ENCODE measurements at regions not wholly inside any gene's neighbourhood (a gene's known extent, or its start where the extent isn't known, plus 50 kb on each side); places are given as distances from the start of the nearest gene placed in this dataset.

DNA sequence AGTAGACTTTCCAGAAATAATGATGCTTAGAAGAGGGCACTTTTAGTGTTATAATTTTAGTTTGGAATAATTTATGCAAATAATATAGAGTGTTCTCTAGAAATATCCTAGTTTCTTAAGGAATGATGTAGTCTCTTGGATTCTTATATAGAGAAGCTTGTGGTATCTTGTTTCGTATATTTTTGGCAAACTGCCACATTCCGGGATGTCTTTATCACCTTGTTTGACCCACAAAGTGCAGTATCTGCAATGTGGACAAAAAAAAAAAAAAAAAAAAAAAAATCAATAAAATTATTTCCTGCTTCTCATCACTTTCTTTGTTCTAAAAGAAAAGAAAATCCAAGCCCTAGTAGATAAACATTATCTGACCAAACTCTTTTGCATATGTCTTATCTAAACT lies 1577.7 kb upstream of the TENM3 start:
- H3K4me2 ChIP-seq (ENCODE audit: insufficient read depth, low read length): no peak overlapping the region
- 0 out of 2 replicates have a peak overlapping the region, but pooled peaks have one; percentile 6 for H2AFZ ChIP-seq (ENCODE audit: low read depth, low read length)
- no peaks in the 10 kb centered on the region for H3K9me3 ChIP-seq (ENCODE audit: insufficient read depth, low read length, severe bottlenecking)
- H3K9ac ChIP-seq (ENCODE audit: low read depth, low read length): no peak overlapping the region
- H3K4me1 ChIP-seq (ENCODE audit: insufficient read depth, low read length): no peaks in the 10 kb centered on the region
- no peaks in the 10 kb centered on the region for H3K27me3 ChIP-seq (ENCODE audit: insufficient read depth, low read length, poor library complexity)
- no peak overlapping the region for H3K27ac ChIP-seq (ENCODE audit: low read length)
- no peak overlapping the region for H3K4me3 ChIP-seq (ENCODE audit: low read depth in 1 of 2, low read length in 2 of 2)
- H3K79me2 ChIP-seq (ENCODE audit: insufficient read depth, low read length): no peaks in the 10 kb centered on the region
- no peaks in the 10 kb centered on the region for H4K20me1 ChIP-seq (ENCODE audit: insufficient read depth, low read length)
- H3K36me3 ChIP-seq (ENCODE audit: insufficient read depth, low read length): no peaks in the 10 kb centered on the region
- DNase-seq (no peak), ATAC-seq (ENCODE audit: insufficient read depth, low read depth) (no peak)
- no peak for TF ChIP-seq CTCF (IDR thresholded peaks at IDR 0.05; ENCODE audit: borderline replicate concordance, extremely low read depth, low read length, poor library complexity, severe bottlenecking)
- TF ChIP-seq EZH2 (IDR thresholded peaks at IDR 0.05; ENCODE audit: borderline replicate concordance, low read depth, low read length, severe bottlenecking): no peak

DNA sequence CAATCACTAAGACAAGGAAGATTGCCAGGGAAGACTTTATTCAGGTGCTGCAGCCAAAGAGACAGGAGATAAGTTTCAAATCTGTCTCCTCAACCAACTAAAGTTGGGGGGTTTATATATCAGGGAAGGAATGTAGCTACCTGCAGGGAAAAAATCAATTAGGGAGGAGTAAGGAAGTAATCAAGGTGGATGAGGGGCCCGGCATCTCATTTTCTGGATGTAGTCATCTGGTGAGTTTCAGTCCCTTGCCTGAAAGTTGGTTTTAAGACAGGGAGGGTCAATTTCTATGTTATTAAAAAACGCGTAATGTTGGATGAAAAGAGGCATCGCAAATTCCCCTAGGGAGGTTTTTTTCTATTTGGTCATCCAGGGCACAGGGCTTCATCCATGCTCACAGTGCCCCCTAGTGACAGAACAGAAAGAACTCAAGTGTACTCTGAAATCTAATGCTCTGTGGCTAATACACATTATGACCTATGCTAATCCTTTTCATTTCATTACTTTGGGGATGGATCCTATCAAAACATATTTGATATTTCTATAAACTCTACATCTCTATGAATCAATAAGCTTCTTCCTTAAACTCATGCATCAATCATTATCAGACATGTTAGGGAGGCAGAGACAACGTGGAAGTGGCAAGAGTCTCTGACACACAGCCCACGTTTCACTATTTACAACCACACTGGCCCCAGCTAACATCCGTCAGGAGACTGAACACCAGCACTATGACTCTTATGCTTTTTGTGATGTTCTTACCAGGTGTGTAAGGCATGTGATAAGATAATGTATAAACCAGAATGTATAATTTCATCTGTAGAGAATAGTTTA lies 1577.0 kb upstream of the TENM3 start:
- peak; percentile 68 for TF ChIP-seq CTCF (IDR thresholded peaks at IDR 0.05; ENCODE audit: borderline replicate concordance, extremely low read depth, low read length, poor library complexity, severe bottlenecking)
- no peak for TF ChIP-seq EZH2 (IDR thresholded peaks at IDR 0.05; ENCODE audit: borderline replicate concordance, low read depth, low read length, severe bottlenecking)
- Histone ChIP-seq H3K4me2 (ENCODE audit: insufficient read depth, low read length) (no peak overlapping the region), H3K27ac (ENCODE audit: low read length) (no peak overlapping the region)

DNA sequence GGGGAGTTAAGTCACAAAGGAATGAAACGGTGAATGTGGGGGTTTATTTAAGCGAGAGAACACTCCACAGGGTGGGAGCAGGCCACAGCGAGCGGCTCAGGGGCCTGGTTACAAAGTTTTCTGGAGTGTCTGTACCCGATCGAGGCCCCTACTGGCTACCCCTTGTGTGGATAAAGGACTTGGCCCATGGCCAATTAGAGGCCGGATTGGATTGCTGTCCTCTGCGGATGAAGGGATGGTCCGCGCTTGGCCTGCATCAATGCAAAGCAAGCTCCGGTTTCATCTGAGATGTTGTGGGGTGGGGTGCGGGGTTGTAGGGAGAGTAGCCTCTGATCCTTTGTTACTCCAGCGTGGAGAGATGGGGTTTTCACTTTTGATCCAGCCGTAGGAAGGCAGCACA lies 1574.5 kb upstream of the TENM3 start:
- Histone ChIP-seq H3K27ac (ENCODE audit: low read length) (no peak overlapping the region), H3K9ac (ENCODE audit: low read depth, low read length) (no peak overlapping the region), H3K4me2 (ENCODE audit: insufficient read depth, low read length) (no peak overlapping the region), H3K9me3 (ENCODE audit: insufficient read depth, low read length, severe bottlenecking) (no peaks in the 10 kb centered on the region), H3K36me3 (ENCODE audit: insufficient read depth, low read length) (no peaks in the 10 kb centered on the region), H4K20me1 (ENCODE audit: insufficient read depth, low read length) (no peaks in the 10 kb centered on the region), H3K4me3 (ENCODE audit: low read depth in 1 of 2, low read length in 2 of 2) (no peak overlapping the region), H3K4me1 (ENCODE audit: insufficient read depth, low read length) (no peaks in the 10 kb centered on the region), H3K79me2 (ENCODE audit: insufficient read depth, low read length) (no peaks in the 10 kb centered on the region), H3K27me3 (ENCODE audit: insufficient read depth, low read length, poor library complexity) (no peaks in the 10 kb centered on the region), H2AFZ (ENCODE audit: low read depth, low read length) (no peak overlapping the region)
- DNase-seq (no peak), ATAC-seq (ENCODE audit: insufficient read depth, low read depth) (no peak)
- TF ChIP-seq EZH2 (IDR thresholded peaks at IDR 0.05; ENCODE audit: borderline replicate concordance, low read depth, low read length, severe bottlenecking): no peak
- no peak for TF ChIP-seq CTCF (IDR thresholded peaks at IDR 0.05; ENCODE audit: borderline replicate concordance, extremely low read depth, low read length, poor library complexity, severe bottlenecking)

More for the DNA sequence above, 1577.0 kb upstream of the TENM3 start:
- H3K4me1 ChIP-seq (ENCODE audit: insufficient read depth, low read length): no peaks in the 10 kb centered on the region
- no peaks in the 10 kb centered on the region for H3K36me3 ChIP-seq (ENCODE audit: insufficient read depth, low read length)
- H3K27me3 ChIP-seq (ENCODE audit: insufficient read depth, low read length, poor library complexity): no peaks in the 10 kb centered on the region
- no peaks in the 10 kb centered on the region for H3K9me3 ChIP-seq (ENCODE audit: insufficient read depth, low read length, severe bottlenecking)
- ATAC-seq (ENCODE audit: insufficient read depth, low read depth): peak; percentile 80
- H3K9ac ChIP-seq (ENCODE audit: low read depth, low read length): no peak overlapping the region
- peak; percentile 45 for DNase-seq
- H2AFZ ChIP-seq (ENCODE audit: low read depth, low read length): 0 out of 2 replicates have a peak overlapping the region, but pooled peaks have one; percentile 49
- H4K20me1 ChIP-seq (ENCODE audit: insufficient read depth, low read length): no peaks in the 10 kb centered on the region
- H3K4me3 ChIP-seq (ENCODE audit: low read depth in 1 of 2, low read length in 2 of 2): no peak overlapping the region
- H3K79me2 ChIP-seq (ENCODE audit: insufficient read depth, low read length): no peaks in the 10 kb centered on the region
